ENCODE measurements at regions not wholly inside any gene's neighbourhood (a gene's known extent, or its start where the extent isn't known, plus 50 kb on each side); places are given as distances from the start of the nearest gene placed in this dataset.

DNA sequence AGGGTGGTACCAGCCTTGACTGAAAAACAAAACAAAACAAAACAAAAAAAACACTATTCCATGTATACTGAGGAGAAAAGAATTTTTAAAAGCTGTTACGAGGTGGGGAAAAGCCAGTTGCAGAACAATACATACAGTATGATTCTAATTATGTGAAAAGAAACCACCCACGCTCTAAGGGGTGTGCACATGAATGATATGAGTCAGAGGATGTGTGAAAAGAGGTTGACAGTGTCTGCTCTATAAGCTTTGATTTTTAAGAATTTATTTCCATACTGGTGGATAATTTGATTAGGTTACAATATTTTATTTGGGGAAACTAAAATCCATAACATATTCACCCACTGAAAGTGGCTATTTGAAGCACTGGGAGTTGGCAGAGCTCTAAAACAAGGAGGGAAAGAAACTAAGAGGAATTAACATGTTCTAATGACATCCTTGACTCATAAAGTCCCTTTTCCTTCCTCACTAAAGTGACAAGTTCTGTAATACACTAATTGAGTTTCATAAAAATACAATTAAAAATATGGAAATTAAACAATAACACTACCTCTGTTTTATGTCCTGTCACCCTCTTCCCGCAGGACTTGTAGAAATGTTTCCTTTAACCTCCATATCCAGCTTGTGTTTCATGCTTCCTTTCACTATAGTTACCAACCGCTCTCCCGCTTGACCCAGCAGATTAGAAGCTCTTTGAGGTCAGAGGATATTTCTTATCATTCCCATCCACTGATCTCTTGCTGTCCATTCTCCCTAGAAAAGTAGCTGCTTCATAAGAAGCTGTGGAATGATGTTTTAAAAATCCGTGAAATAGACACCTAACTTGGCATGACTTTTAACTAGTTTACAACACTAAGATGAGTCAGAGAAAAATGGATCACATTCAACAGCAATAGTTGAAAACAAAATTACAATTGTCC, 118.6 kb upstream of the CCDC28A start:
- TF ChIP-seq POLR2A (IDR thresholded peaks at IDR 0.05; ENCODE audit: low read depth, low read length) (no peak), EZH2 (IDR thresholded peaks at IDR 0.05; ENCODE audit: borderline replicate concordance, low read depth, low read length, severe bottlenecking) (no peak)
- TF ChIP-seq, protein P1, sequence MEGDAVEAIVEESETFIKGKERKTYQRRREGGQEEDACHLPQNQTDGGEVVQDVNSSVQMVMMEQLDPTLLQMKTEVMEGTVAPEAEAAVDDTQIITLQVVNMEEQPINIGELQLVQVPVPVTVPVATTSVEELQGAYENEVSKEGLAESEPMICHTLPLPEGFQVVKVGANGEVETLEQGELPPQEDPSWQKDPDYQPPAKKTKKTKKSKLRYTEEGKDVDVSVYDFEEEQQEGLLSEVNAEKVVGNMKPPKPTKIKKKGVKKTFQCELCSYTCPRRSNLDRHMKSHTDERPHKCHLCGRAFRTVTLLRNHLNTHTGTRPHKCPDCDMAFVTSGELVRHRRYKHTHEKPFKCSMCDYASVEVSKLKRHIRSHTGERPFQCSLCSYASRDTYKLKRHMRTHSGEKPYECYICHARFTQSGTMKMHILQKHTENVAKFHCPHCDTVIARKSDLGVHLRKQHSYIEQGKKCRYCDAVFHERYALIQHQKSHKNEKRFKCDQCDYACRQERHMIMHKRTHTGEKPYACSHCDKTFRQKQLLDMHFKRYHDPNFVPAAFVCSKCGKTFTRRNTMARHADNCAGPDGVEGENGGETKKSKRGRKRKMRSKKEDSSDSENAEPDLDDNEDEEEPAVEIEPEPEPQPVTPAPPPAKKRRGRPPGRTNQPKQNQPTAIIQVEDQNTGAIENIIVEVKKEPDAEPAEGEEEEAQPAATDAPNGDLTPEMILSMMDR (IDR thresholded peaks at IDR 0.05; ENCODE audit: extremely low read depth in 1 of 2, insufficient read depth in 1 of 2, low read depth in 1 of 2, low read length in 2 of 2): no peak

Measured in endothelial cell of umbilical vein (primary cell).